ENCODE measurements at regions not wholly inside any gene's neighbourhood (a gene's known extent, or its start where the extent isn't known, plus 50 kb on each side); places are given as distances from the start of the nearest gene placed in this dataset.

DNA sequence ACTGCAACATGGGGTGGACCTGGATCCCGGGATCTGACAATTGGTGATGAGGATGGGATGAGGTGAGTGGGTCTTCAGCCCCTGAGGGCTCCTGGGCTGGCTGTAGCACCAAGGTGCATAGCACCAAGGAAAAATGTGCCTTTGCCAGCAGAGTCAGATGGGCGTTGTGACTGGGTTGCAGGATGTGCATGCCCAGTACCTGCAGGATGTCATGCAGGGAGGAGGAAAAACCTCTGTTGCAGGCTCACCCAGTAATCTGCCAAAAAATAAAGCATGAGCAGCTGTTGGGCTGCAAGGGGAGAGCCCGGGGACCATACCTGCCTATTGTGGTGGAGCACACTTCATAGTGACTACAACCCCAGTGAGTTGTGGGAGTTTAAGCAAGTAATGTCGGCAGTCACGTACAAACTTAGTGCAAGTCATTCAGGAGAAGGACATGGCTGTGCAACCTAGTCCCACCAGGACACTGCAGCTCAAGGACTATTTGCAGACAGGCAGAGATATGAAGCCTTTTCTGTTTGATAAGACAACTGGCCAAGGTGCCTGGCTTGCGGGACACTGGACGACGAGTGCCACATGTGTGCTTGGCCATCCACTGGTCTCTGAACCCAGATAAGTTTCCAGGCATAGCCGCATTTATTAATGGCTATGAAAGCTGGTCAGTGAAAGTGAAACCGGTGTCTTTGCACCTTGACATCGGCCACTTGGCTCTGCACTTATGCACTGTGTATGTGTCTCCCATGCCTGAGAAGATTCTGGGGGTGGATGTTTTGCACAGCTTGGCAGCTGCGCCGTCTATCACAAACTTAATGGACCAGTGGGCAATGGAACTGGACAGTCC, 499.8 kb downstream of the KCNJ2 start:
- no peak for ATAC-seq
- no peaks in the 10 kb centered on the region for H3K9me2 ChIP-seq (replicated peaks; ENCODE audit: low read length)
- TF ChIP-seq CTCF (conservative IDR thresholded peaks at IDR 0.05; ENCODE audit: low read depth, low read length) (no peak), EZH2phosphoT487 (IDR thresholded peaks at IDR 0.05; ENCODE audit: borderline replicate concordance, low read length) (no peak), EZH2 (IDR thresholded peaks at IDR 0.05; ENCODE audit: low read length, unreplicated experiment) (no peak)
- H3K36me3 ChIP-seq (ENCODE audit: low read depth, low read length) = no peaks in the 10 kb centered on the region
- H3F3A ChIP-seq (ENCODE audit: low read length, unreplicated experiment) = no peaks in the 10 kb centered on the region
- H3K4me2 ChIP-seq (ENCODE audit: low read length) = no peak overlapping the region
- POLR2A ChIA-PET (ENCODE audit: unreplicated experiment) = no interaction called here
- peaks cover 79% of the 10 kb centered on the region for H3K27me3 ChIP-seq (ENCODE audit: low read length)
- H3K9me3 ChIP-seq (ENCODE audit: low read length) = no peaks in the 10 kb centered on the region
- intact Hi-C loops (cut with micrococcal nuclease) = no loop called here
- H4K20me1 ChIP-seq (ENCODE audit: low read length) = no peaks in the 10 kb centered on the region
- CTCF ChIA-PET = no interaction called here
- DNase-seq = no peak
- no peak overlapping the region for H3K27ac ChIP-seq (ENCODE audit: low read length)
- H3K4me1 ChIP-seq (ENCODE audit: insufficient read depth, low read length) = no peaks in the 10 kb centered on the region
- no peak overlapping the region for H3K4me3 ChIP-seq (ENCODE audit: low read length)
- no TSS peak for BruUV-seq (replicated peaks)
- H3K9ac ChIP-seq (ENCODE audit: low read length) = no peak overlapping the region
- no peaks in the 10 kb centered on the region for H3K79me2 ChIP-seq (ENCODE audit: low read length)
- no peak overlapping the region for H2AFZ ChIP-seq (ENCODE audit: low read length)

GRCh38 chr17:70674061-70674460, 504.7 kb downstream of the KCNJ2 start:
- ChIA-PET POLR2A (ENCODE audit: unreplicated experiment) (no interaction called here), CTCF (no interaction called here)
- no peaks in the 10 kb centered on the region for H3F3A ChIP-seq (ENCODE audit: low read length, unreplicated experiment)
- peaks cover 88% of the 10 kb centered on the region for H3K27me3 ChIP-seq (ENCODE audit: low read length)
- no peak overlapping the region for H3K4me2 ChIP-seq (ENCODE audit: low read length)
- no peak for TF ChIP-seq EZH2phosphoT487 (IDR thresholded peaks at IDR 0.05; ENCODE audit: borderline replicate concordance, low read length)
- no peaks in the 10 kb centered on the region; the same call in 1 of the 2 replicates for H4K20me1 ChIP-seq (ENCODE audit: low read length)
- DNase-seq = no peak
- no peak for ATAC-seq
- intact Hi-C loops (cut with micrococcal nuclease) = no loop called here
- no peaks in the 10 kb centered on the region for H3K9me2 ChIP-seq (replicated peaks; ENCODE audit: low read length)
- H3K27ac ChIP-seq (ENCODE audit: low read length) = no peak overlapping the region
- H3K79me2 ChIP-seq (ENCODE audit: low read length) = no peaks in the 10 kb centered on the region
- no TSS peak for BruUV-seq (replicated peaks)
- H3K36me3 ChIP-seq (ENCODE audit: low read depth, low read length) = no peaks in the 10 kb centered on the region
- no peak overlapping the region for H3K9ac ChIP-seq (ENCODE audit: low read length)
- H3K9me3 ChIP-seq (ENCODE audit: low read length) = no peaks in the 10 kb centered on the region
- no peaks in the 10 kb centered on the region for H3K4me1 ChIP-seq (ENCODE audit: insufficient read depth, low read length)
- no peak overlapping the region for H2AFZ ChIP-seq (ENCODE audit: low read length)
- H3K4me3 ChIP-seq (ENCODE audit: low read length) = no peak overlapping the region

DNA sequence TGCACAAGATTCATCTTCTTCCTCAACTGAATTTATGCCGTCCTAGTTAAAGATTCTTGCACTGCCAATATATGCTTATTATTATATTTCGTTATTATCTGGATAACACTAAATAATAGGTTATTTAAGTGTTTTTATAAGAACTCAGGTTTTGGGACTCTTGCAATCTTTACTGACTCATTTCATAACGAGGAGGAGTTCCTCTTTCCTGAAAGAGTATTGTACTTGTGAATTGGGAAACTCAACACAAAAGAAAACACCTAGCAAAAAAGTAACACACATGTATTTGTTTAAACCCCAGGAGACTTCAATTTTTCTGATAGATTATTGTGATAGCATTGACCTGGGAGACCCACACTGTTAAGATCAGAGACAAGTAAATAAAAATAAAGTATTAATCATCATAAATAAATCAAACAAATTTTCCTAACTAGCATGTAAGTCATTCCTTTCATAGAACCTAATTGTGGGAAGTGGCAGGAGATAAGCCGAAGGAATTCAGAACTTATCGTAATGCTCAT, 505.8 kb downstream of the KCNJ2 start:
- Histone ChIP-seq H3K27me3 (ENCODE audit: low read length) (peaks cover 89% of the 10 kb centered on the region), H2AFZ (ENCODE audit: low read length) (no peak overlapping the region), H4K20me1 (ENCODE audit: low read length) (no peaks in the 10 kb centered on the region; the same call in 1 of the 2 replicates), H3K36me3 (ENCODE audit: low read depth, low read length) (no peaks in the 10 kb centered on the region), H3K9me2 (replicated peaks; ENCODE audit: low read length) (no peaks in the 10 kb centered on the region), H3K4me2 (ENCODE audit: low read length) (no peak overlapping the region), H3K9me3 (ENCODE audit: low read length) (no peaks in the 10 kb centered on the region), H3K27ac (ENCODE audit: low read length) (no peak overlapping the region), H3K9ac (ENCODE audit: low read length) (no peak overlapping the region), H3K79me2 (ENCODE audit: low read length) (no peaks in the 10 kb centered on the region), H3F3A (ENCODE audit: low read length, unreplicated experiment) (no peaks in the 10 kb centered on the region), H3K4me1 (ENCODE audit: insufficient read depth, low read length) (no peaks in the 10 kb centered on the region), H3K4me3 (ENCODE audit: low read length) (no peak overlapping the region)
- ATAC-seq (no peak), DNase-seq (no peak)
- TF ChIP-seq CTCF (conservative IDR thresholded peaks at IDR 0.05; ENCODE audit: low read depth, low read length) (no peak), EZH2phosphoT487 (IDR thresholded peaks at IDR 0.05; ENCODE audit: borderline replicate concordance, low read length) (no peak), EZH2 (IDR thresholded peaks at IDR 0.05; ENCODE audit: low read length, unreplicated experiment) (no peak)
- ChIA-PET POLR2A (ENCODE audit: unreplicated experiment) (no interaction called here), CTCF (no interaction called here)
- no TSS peak for BruUV-seq (replicated peaks)
- intact Hi-C loops (cut with micrococcal nuclease) = no loop called here
